Osteoblast (primary cell): ENCODE measurements at regions not wholly inside any gene's neighbourhood (a gene's known extent, or its start where the extent isn't known, plus 50 kb on each side); places are given as distances from the start of the nearest gene placed in this dataset.

ENCODE experiments used
- DNase-seq: peaks from one replicate; pipeline ENCODE4 v3.0.0; 2011; ENCODE audit warnings: low spot score, mixed read lengths; ENCODE audit not compliant: insufficient read length; ENCODE audit errors: missing footprints
- H2AFZ ChIP-seq: 2 replicates; pipeline ENCODE4 v1.6.0; 2011; ENCODE audit warnings: mild to moderate bottlenecking, low read length
- H3K27ac ChIP-seq: 2 replicates; pipeline ENCODE4 v1.5.1; 2011; ENCODE audit warnings: mild to moderate bottlenecking, low read depth, low read length, moderate library complexity
- H3K27me3 ChIP-seq: 2 replicates; pipeline ENCODE4 v1.6.0; 2012; ENCODE audit warnings: mild to moderate bottlenecking, control low read depth, inconsistent platforms, low read length, moderate library complexity; ENCODE audit not compliant: insufficient read depth
- H3K36me3 ChIP-seq: 2 replicates; pipeline ENCODE4 v1.5.1; 2011; ENCODE audit warnings: mild to moderate bottlenecking, low read length, control low read depth, moderate library complexity; ENCODE audit not compliant: insufficient read depth
- H3K4me1 ChIP-seq: 2 replicates; pipeline ENCODE4 v1.5.1; 2011; ENCODE audit warnings: mild to moderate bottlenecking, low read length, control low read depth, moderate library complexity; ENCODE audit not compliant: insufficient read depth
- H3K4me2 ChIP-seq: 2 replicates; pipeline ENCODE4 v1.6.0; 2011; ENCODE audit warnings: mild to moderate bottlenecking, low read length; ENCODE audit not compliant: insufficient read depth
- H3K4me3 ChIP-seq: fragments of 200-600 bp; sonication (generic); 3 replicates; pipeline ENCODE4 v1.5.1; 2012; ENCODE audit warnings: mild to moderate bottlenecking, low read length, inconsistent platforms; ENCODE audit not compliant: insufficient read depth
- H3K79me2 ChIP-seq: 2 replicates; pipeline ENCODE4 v1.6.0; 2012; ENCODE audit warnings: mild to moderate bottlenecking, low read length, control low read depth, inconsistent platforms; ENCODE audit not compliant: insufficient read depth
- H3K9me3 ChIP-seq: 2 replicates; pipeline ENCODE4 v1.5.1; 2011; ENCODE audit warnings: low read depth, low read length, control low read depth
- H4K20me1 ChIP-seq: 2 replicates; pipeline ENCODE4 v1.6.0; 2012; ENCODE audit warnings: mild to moderate bottlenecking, low read length, control low read depth; ENCODE audit not compliant: insufficient read depth
- TF ChIP-seq, protein P1 (sequence below): IDR thresholded peaks from 2 replicates; pipeline ENCODE4 v1.5.1; 2011; ENCODE audit warnings: mild to moderate bottlenecking, low read depth, low read length, moderate library complexity; ENCODE audit errors: extremely low read depth

DNA sequence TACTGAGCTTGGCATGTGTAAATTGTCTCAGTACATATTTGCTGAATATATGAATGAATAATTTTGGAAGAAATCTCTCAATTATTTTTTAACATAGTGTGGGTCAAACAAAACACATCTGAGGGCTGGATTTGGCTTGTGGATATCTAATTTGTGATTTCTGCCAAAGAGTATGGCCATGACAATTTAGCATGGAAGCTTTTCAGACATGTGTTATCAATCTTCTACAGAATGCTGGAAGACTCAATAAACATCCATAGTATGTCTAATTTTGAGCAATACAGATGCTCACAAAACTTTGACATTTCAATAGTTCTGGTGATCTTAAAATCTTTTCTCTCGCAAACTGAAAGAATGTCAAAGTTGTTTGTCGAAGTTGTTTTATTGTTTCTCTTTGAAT lies 214.1 kb upstream of the ANKH start:
- H3K79me2 ChIP-seq: no peaks in the 10 kb centered on the region
- H2AFZ ChIP-seq: no peak overlapping the region
- H3K27me3 ChIP-seq: no peaks in the 10 kb centered on the region
- H3K4me3 ChIP-seq: no peak overlapping the region
- H4K20me1 ChIP-seq: no peaks in the 10 kb centered on the region
- no peak overlapping the region for H3K4me2 ChIP-seq
- H3K36me3 ChIP-seq: no peaks in the 10 kb centered on the region
- H3K4me1 ChIP-seq: no peaks in the 10 kb centered on the region
- TF ChIP-seq, protein P1, sequence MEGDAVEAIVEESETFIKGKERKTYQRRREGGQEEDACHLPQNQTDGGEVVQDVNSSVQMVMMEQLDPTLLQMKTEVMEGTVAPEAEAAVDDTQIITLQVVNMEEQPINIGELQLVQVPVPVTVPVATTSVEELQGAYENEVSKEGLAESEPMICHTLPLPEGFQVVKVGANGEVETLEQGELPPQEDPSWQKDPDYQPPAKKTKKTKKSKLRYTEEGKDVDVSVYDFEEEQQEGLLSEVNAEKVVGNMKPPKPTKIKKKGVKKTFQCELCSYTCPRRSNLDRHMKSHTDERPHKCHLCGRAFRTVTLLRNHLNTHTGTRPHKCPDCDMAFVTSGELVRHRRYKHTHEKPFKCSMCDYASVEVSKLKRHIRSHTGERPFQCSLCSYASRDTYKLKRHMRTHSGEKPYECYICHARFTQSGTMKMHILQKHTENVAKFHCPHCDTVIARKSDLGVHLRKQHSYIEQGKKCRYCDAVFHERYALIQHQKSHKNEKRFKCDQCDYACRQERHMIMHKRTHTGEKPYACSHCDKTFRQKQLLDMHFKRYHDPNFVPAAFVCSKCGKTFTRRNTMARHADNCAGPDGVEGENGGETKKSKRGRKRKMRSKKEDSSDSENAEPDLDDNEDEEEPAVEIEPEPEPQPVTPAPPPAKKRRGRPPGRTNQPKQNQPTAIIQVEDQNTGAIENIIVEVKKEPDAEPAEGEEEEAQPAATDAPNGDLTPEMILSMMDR: no peak
- H3K27ac ChIP-seq: no peak overlapping the region
- DNase-seq: no peak
- H3K9me3 ChIP-seq: no peaks in the 10 kb centered on the region

DNA sequence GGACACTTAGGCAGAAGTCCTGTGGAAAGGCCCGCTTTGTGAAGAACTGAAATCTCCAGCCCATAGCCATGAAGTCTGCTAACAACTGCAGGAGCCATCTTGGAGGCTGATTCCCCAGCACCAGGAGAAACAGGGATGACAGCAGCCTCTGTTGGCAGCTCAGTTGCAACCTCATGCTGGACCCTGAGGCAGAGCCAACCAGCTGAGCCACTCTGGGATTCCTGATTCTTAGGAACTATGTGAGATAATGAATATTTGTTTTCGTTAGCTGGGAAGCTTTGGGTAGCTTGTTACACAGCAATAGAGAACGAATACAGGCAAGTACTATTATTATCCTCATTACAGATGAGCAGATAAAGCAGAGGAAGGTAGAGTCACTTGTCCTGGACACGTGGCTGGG lies 210.5 kb upstream of the ANKH start:
- no peak overlapping the region for H3K27ac ChIP-seq
- no peaks in the 10 kb centered on the region for H3K9me3 ChIP-seq
- H3K36me3 ChIP-seq: no peaks in the 10 kb centered on the region
- H3K27me3 ChIP-seq: no peaks in the 10 kb centered on the region
- H3K4me2 ChIP-seq: no peak overlapping the region
- H4K20me1 ChIP-seq: no peaks in the 10 kb centered on the region
- H3K79me2 ChIP-seq: no peaks in the 10 kb centered on the region
- TF ChIP-seq, protein P1: no peak
- no peak overlapping the region for H3K4me3 ChIP-seq
- no peaks in the 10 kb centered on the region for H3K4me1 ChIP-seq
- no peak overlapping the region for H2AFZ ChIP-seq
- DNase-seq: no peak

DNA sequence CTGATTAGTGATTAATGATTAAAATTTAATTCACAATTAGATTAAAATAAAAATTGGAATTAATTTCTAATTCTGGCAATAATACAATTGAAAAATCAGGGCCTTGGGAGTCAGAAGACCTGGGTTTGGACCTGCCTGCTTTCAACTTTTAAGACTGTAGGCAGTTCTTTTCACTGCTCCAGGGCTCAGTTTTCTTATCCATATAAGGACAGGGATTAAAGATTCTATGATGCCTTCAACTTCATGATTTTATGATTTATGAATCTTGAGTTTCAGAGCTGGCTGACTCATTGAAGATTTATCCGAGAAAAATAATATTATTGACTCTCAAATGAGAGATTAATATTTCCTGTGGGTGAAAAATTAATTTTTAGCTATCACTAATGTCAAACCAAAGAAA lies 208.6 kb upstream of the ANKH start:
- no peaks in the 10 kb centered on the region for H3K27me3 ChIP-seq
- DNase-seq: no peak
- H3K4me3 ChIP-seq: no peak overlapping the region
- H3K27ac ChIP-seq: no peak overlapping the region
- no peaks in the 10 kb centered on the region for H3K79me2 ChIP-seq
- H2AFZ ChIP-seq: no peak overlapping the region
- no peaks in the 10 kb centered on the region for H3K36me3 ChIP-seq
- no peak overlapping the region for H3K4me2 ChIP-seq
- H4K20me1 ChIP-seq: no peaks in the 10 kb centered on the region
- H3K9me3 ChIP-seq: no peaks in the 10 kb centered on the region
- TF ChIP-seq, protein P1: no peak
- no peaks in the 10 kb centered on the region for H3K4me1 ChIP-seq

DNA sequence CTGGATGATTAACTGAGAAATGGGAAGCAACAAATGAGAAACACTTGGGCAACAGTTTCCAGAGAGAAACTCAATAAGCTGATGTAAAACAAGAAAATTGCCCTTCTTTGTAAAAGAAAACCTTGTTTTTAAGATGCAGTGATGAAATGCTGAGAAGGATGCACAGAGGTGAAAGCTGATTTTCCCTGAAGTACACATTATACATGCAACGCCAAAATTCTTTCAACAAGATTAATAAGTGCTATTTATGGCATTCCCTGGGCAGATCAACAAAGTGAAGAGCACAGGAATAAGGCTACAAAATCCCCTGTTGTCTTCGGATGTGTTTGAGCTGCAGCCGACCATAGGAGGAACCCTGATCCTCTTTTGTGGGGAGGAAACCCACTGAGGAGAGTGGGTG lies 208.0 kb upstream of the ANKH start:
- DNase-seq: no peak
- no peaks in the 10 kb centered on the region for H3K4me1 ChIP-seq
- H2AFZ ChIP-seq: no peak overlapping the region
- H4K20me1 ChIP-seq: no peaks in the 10 kb centered on the region
- no peaks in the 10 kb centered on the region for H3K27me3 ChIP-seq
- TF ChIP-seq, protein P1: no peak
- no peaks in the 10 kb centered on the region for H3K36me3 ChIP-seq
- H3K79me2 ChIP-seq: no peaks in the 10 kb centered on the region
- no peak overlapping the region for H3K4me2 ChIP-seq
- no peak overlapping the region for H3K27ac ChIP-seq
- H3K4me3 ChIP-seq: no peak overlapping the region
- no peaks in the 10 kb centered on the region for H3K9me3 ChIP-seq
